HG03378 (cell line): ENCODE measurements at regions not wholly inside any gene's neighbourhood (a gene's known extent, or its start where the extent isn't known, plus 50 kb on each side); places are given as distances from the start of the nearest gene placed in this dataset.

Source experiments
- ATAC-seq: cut with Tn5 transposase; IDR thresholded peaks from one replicate; pipeline ENCODE4 v1.9.1; 2021; ENCODE audit warnings: mild to moderate bottlenecking, moderate library complexity; ENCODE audit not compliant: unreplicated experiment

- ATAC-seq: no peak
Measured at GRCh38 chr6:125489579-125490285, 188.0 kb upstream of the HDDC2 start.

- ATAC-seq: no peak
Measured at GRCh38 chr6:125491860-125492618, 190.3 kb upstream of the HDDC2 start.

- ATAC-seq: no peak
Measured at GRCh38 chr6:125498606-125499005, 196.8 kb upstream of the HDDC2 start.

GRCh38 chr6:125499535-125499934 is 197.8 kb upstream of the HDDC2 start:
- ATAC-seq: no peak

- ATAC-seq: no peak
Measured at GRCh38 chr6:125503181-125503580, 201.4 kb upstream of the HDDC2 start.

- no peak for ATAC-seq
Measured at GRCh38 chr6:125507987-125508655, 206.4 kb upstream of the HDDC2 start.

GRCh38 chr6:125508793-125509192 is 207.0 kb upstream of the HDDC2 start:
- ATAC-seq: no peak

- no peak for ATAC-seq
Measured at GRCh38 chr6:125509477-125509876, 207.7 kb upstream of the HDDC2 start.

- no peak for ATAC-seq
Measured at GRCh38 chr6:125510405-125510804, 208.6 kb upstream of the HDDC2 start.

GRCh38 chr6:125511809-125512396 is 210.1 kb upstream of the HDDC2 start:
- ATAC-seq: no peak

GRCh38 chr6:125512621-125513020 is 210.9 kb upstream of the HDDC2 start:
- peak; percentile 76 for ATAC-seq

GRCh38 chr6:125513978-125514377 is 212.2 kb upstream of the HDDC2 start:
- ATAC-seq: no peak

- ATAC-seq: no peak
Measured at GRCh38 chr6:125516644-125517043, 214.9 kb upstream of the HDDC2 start.

GRCh38 chr6:125519367-125519766 is 217.6 kb upstream of the HDDC2 start:
- ATAC-seq: no peak

GRCh38 chr6:125524356-125524755 is 222.6 kb upstream of the HDDC2 start:
- ATAC-seq: no peak

- ATAC-seq: no peak
Measured at GRCh38 chr6:125526007-125526720, 223.3 kb upstream of the HEY2 start.

- ATAC-seq: no peak
Measured at GRCh38 chr6:125528621-125529041, 220.8 kb upstream of the HEY2 start.

GRCh38 chr6:125529061-125529460 is 220.4 kb upstream of the HEY2 start:
- ATAC-seq: no peak

- ATAC-seq: no peak
Measured at GRCh38 chr6:125533710-125534397, 215.6 kb upstream of the HEY2 start.
